Activated T-helper 1 cell treated with anti-CD3 and anti-CD28 coated beads, Interleukin-2, amount 50 U/mL, for 16 hours (primary cell): ENCODE measurements at regions not wholly inside any gene's neighbourhood (a gene's known extent, or its start where the extent isn't known, plus 50 kb on each side); places are given as distances from the start of the nearest gene placed in this dataset.

Experiments
- DNase-seq, 2 donors: peaks; one replicate each; pipeline ENCODE4 v3.0.0-alpha.2; 2020; ENCODE audit warnings: low read depth in 1 of 2, low spot score in 1 of 2

GRCh38 chr12:3998968-3999792 lies 126.0 kb upstream of the PARP11 start:
- DNase-seq: no peak

GRCh38 chr12:3998397-3998796 lies 125.2 kb upstream of the PARP11 start:
- no peak for DNase-seq

GRCh38 chr12:3996322-3996721 lies 123.1 kb upstream of the PARP11 start:
- no peak for DNase-seq

- DNase-seq: no peak
These were observed 122.1 kb upstream of the PARP11 start for GRCh38 chr12:3995306-3995705.

GRCh38 chr12:3994500-3994899 lies 121.3 kb upstream of the PARP11 start:
- DNase-seq: no peak

- DNase-seq: no peak
These were observed 119.7 kb upstream of the PARP11 start for GRCh38 chr12:3992945-3993344.

- no peak for DNase-seq
These were observed 118.8 kb upstream of the PARP11 start for GRCh38 chr12:3991798-3992580.

- DNase-seq: no peak
These were observed 117.5 kb upstream of the PARP11 start for GRCh38 chr12:3990501-3991280.

GRCh38 chr12:3989218-3989550 lies 116.0 kb upstream of the PARP11 start:
- no peak for DNase-seq

GRCh38 chr12:3988519-3989217 lies 115.5 kb upstream of the PARP11 start:
- DNase-seq: no peak

- no peak for DNase-seq
These were observed 114.4 kb upstream of the PARP11 start for GRCh38 chr12:3987571-3987970.

- DNase-seq: no peak
These were observed 107.5 kb upstream of the PARP11 start for GRCh38 chr12:3980504-3981272.

GRCh38 chr12:3977621-3978020 lies 104.4 kb upstream of the PARP11 start:
- no peak for DNase-seq

- no peak for DNase-seq
These were observed 103.2 kb upstream of the PARP11 start for GRCh38 chr12:3976351-3976938.

GRCh38 chr12:3975652-3976051 lies 102.5 kb upstream of the PARP11 start:
- DNase-seq: no peak

GRCh38 chr12:3974883-3975282 lies 101.7 kb upstream of the PARP11 start:
- DNase-seq: no peak

- DNase-seq: no peak
These were observed 100.9 kb upstream of the PARP11 start for GRCh38 chr12:3973973-3974644.

- no peak for DNase-seq
These were observed 100.2 kb upstream of the PARP11 start for GRCh38 chr12:3973269-3973884.

- no peak for DNase-seq
These were observed 99.4 kb upstream of the PARP11 start for GRCh38 chr12:3972576-3972975.
